WTC11 (cell line): ENCODE measurements at regions not wholly inside any gene's neighbourhood (a gene's known extent, or its start where the extent isn't known, plus 50 kb on each side); places are given as distances from the start of the nearest gene placed in this dataset.

Source experiments
- ATAC-seq: fragments of 200-7000 bp; cut with Tn5 transposase; 2 replicates; pipeline ENCODE4 v1.10.0; 2021; ENCODE audit warnings: mild to moderate bottlenecking, moderate library complexity
- CTCF ChIA-PET: fragments of 300-600 bp; sonication (Branson Sonifier 250); formaldehyde crosslinking; loops from one replicate; lab custom pipeline; 2021; ENCODE audit warnings: antibody characterized with exemption; lab: Charles Lee
- POLR2A ChIA-PET: fragments of 350-600 bp; sonication (Branson Sonifier 250); formaldehyde crosslinking; loops from one replicate; lab custom pipeline; 2021; ENCODE audit warnings: antibody characterized with exemption; lab: Charles Lee
- DNase-seq: peaks from one replicate; pipeline ENCODE4 v3.0.0; 2021; ENCODE audit warnings: low spot score
- H3K27ac Mint-ChIP-seq: 2 replicates; pipeline ENCODE4 v1.8.0; 2021; ENCODE audit warnings: mixed read lengths
- H3K27me3 Mint-ChIP-seq: 2 replicates; pipeline ENCODE4 v1.8.0; 2021; ENCODE audit warnings: low read depth, mild to moderate bottlenecking, moderate library complexity, mixed read lengths
- H3K36me3 Mint-ChIP-seq: 2 replicates; pipeline ENCODE4 v1.8.0; 2021; ENCODE audit warnings: mixed read lengths
- H3K4me1 Mint-ChIP-seq: 2 replicates; pipeline ENCODE4 v1.8.0; 2022; ENCODE audit warnings: mixed read lengths
- H3K4me3 Mint-ChIP-seq: 2 replicates; pipeline ENCODE4 v1.8.0; 2021; ENCODE audit warnings: mild to moderate bottlenecking, moderate library complexity, mixed read lengths
- H3K9me3 Mint-ChIP-seq: 2 replicates; pipeline ENCODE4 v1.8.0; 2021; ENCODE audit warnings: mixed read lengths
- CREB1 ChIP-seq: sonication (generic); formaldehyde crosslinking; IDR thresholded peaks from 2 replicates; pipeline ENCODE4 v1.8.0; 2023; ENCODE audit warnings: mild to moderate bottlenecking, missing genetic modification reagents
- EMX1 ChIP-seq: fragments of 250-450 bp; sonication (Bioruptor Pico); IDR thresholded peaks from 2 replicates; pipeline ENCODE4 v1.8.0; 2021; ENCODE audit warnings: mild to moderate bottlenecking
- ESRRA ChIP-seq: sonication (generic); formaldehyde crosslinking; IDR thresholded peaks from 2 replicates; pipeline ENCODE4 v1.8.1; 2022; ENCODE audit warnings: mild to moderate bottlenecking, missing genetic modification reagents, borderline replicate concordance
- GABPB1 ChIP-seq: sonication (generic); formaldehyde crosslinking; IDR thresholded peaks from 2 replicates; pipeline ENCODE4 v1.8.1; 2023; ENCODE audit warnings: mild to moderate bottlenecking, missing genetic modification reagents
- HMGA2 ChIP-seq: fragments of 250-450 bp; sonication (Bioruptor Pico); IDR thresholded peaks from 2 replicates; pipeline ENCODE4 v1.4.0; 2021; ENCODE audit warnings: mild to moderate bottlenecking, moderate library complexity
- MXD4 ChIP-seq: fragments of 250-450 bp; sonication (Bioruptor Pico); IDR thresholded peaks from 2 replicates; pipeline ENCODE4 v1.8.0; 2021; ENCODE audit warnings: mild to moderate bottlenecking, moderate library complexity, borderline replicate concordance
- NFATC4 ChIP-seq: fragments of 250-450 bp; sonication (Bioruptor Pico); IDR thresholded peaks from 2 replicates; pipeline ENCODE4 v1.9.0; 2021; ENCODE audit warnings: mild to moderate bottlenecking
- NFYB ChIP-seq: sonication (generic); formaldehyde crosslinking; conservative IDR thresholded peaks from 2 replicates; pipeline ENCODE4 v1.8.0; 2022; ENCODE audit warnings: low read depth, missing genetic modification reagents
- PRRX2 ChIP-seq: fragments of 250-450 bp; sonication (Bioruptor Pico); IDR thresholded peaks from 2 replicates; pipeline ENCODE4 v1.8.0; 2021; ENCODE audit warnings: mild to moderate bottlenecking
- SMAD4 ChIP-seq: sonication (generic); formaldehyde crosslinking; IDR thresholded peaks from 2 replicates; pipeline ENCODE4 v1.8.0; 2022; ENCODE audit warnings: mild to moderate bottlenecking, missing genetic modification reagents
- SP1 ChIP-seq: sonication (generic); formaldehyde crosslinking; conservative IDR thresholded peaks from 2 replicates; pipeline ENCODE4 v1.8.1; 2022; ENCODE audit warnings: missing genetic modification reagents
- TEAD1 ChIP-seq: sonication (generic); formaldehyde crosslinking; IDR thresholded peaks from 2 replicates; pipeline ENCODE4 v1.8.0; 2022; ENCODE audit warnings: mild to moderate bottlenecking, missing genetic modification reagents
- TEAD4 ChIP-seq: sonication (generic); formaldehyde crosslinking; IDR thresholded peaks from 2 replicates; pipeline ENCODE4 v1.8.0; 2022; ENCODE audit warnings: mild to moderate bottlenecking, missing genetic modification reagents
- ZNF138 ChIP-seq: sonication (generic); formaldehyde crosslinking; conservative IDR thresholded peaks from 2 replicates; pipeline ENCODE4 v1.8.1; 2022; ENCODE audit warnings: mild to moderate bottlenecking, moderate library complexity, missing genetic modification reagents
- ZNF671 ChIP-seq: fragments of 250-450 bp; sonication (Bioruptor Pico); IDR thresholded peaks from 2 replicates; pipeline ENCODE4 v1.8.0; 2021; ENCODE audit warnings: mild to moderate bottlenecking
- TF ChIP-seq, protein P1 (sequence below): sonication (generic); formaldehyde crosslinking; IDR thresholded peaks from 2 replicates; pipeline ENCODE4 v1.8.1; 2023; ENCODE audit warnings: mild to moderate bottlenecking, missing genetic modification reagents, moderate library complexity
- TF ChIP-seq, protein P2 (sequence below): sonication (generic); formaldehyde crosslinking; IDR thresholded peaks from 2 replicates; pipeline ENCODE4 v1.8.0; 2023; ENCODE audit warnings: mild to moderate bottlenecking, missing genetic modification reagents
- TF ChIP-seq, protein P3 (sequence below): sonication (generic); formaldehyde crosslinking; IDR thresholded peaks from 2 replicates; pipeline ENCODE4 v1.8.0; 2023; ENCODE audit warnings: missing genetic modification reagents
- TF ChIP-seq, protein P4 (sequence below): sonication (generic); formaldehyde crosslinking; IDR thresholded peaks from 2 replicates; pipeline ENCODE4 v1.8.1; 2022; ENCODE audit warnings: missing genetic modification reagents, borderline replicate concordance
- TF ChIP-seq, protein P5 (sequence below): sonication (generic); formaldehyde crosslinking; IDR thresholded peaks from 2 replicates; pipeline ENCODE4 v1.8.0; 2022; ENCODE audit warnings: mild to moderate bottlenecking, missing genetic modification reagents
- TF ChIP-seq, protein P6 (sequence below): fragments of 250-450 bp; sonication (Bioruptor Pico); IDR thresholded peaks from 2 replicates; pipeline ENCODE4 v1.9.0; 2021; ENCODE audit warnings: mild to moderate bottlenecking
- TF ChIP-seq, protein P7 (sequence below): sonication (generic); formaldehyde crosslinking; IDR thresholded peaks from 2 replicates; pipeline ENCODE4 v1.8.0; 2023; ENCODE audit warnings: missing genetic modification reagents, mild to moderate bottlenecking, borderline replicate concordance

DNA sequence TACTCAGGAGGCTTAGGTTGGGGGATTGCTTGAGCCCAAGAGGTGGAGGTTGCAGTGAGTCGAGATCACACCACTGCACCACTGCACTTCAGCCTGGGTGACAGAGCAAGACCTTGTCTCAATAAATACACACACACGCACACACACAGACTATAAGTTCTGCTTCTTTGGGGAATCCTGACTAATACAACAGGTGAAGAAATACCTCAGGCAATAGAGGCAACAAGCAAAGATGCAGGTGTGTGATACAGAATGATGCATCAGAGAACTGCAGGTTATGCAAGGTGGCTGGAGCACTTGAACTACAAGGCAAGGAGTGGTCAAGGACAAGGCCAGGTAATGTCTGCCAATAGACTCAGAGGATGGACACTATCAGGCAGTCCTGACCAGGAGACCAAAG, 117.6 kb upstream of the ZNF678 start:
- ATAC-seq (no peak), DNase-seq (no peak)
- peaks cover 4% of the 10 kb centered on the region for H3K4me1 Mint-ChIP-seq
- no peak overlapping the region for H3K27ac Mint-ChIP-seq
- no peaks in the 10 kb centered on the region for H3K36me3 Mint-ChIP-seq
- H3K4me3 Mint-ChIP-seq, result no peak overlapping the region
- no peak for TF ChIP-seq TEAD1 (CRISPR knock-in tag)
- no peak for TF ChIP-seq CREB1 (CRISPR knock-in tag)
- TF ChIP-seq NFYB, result no peak
- no peak for TF ChIP-seq TEAD4 (CRISPR knock-in tag)
- TF ChIP-seq ZNF138, result no peak
- TF ChIP-seq SP1, result no peak
- TF ChIP-seq, protein P1, sequence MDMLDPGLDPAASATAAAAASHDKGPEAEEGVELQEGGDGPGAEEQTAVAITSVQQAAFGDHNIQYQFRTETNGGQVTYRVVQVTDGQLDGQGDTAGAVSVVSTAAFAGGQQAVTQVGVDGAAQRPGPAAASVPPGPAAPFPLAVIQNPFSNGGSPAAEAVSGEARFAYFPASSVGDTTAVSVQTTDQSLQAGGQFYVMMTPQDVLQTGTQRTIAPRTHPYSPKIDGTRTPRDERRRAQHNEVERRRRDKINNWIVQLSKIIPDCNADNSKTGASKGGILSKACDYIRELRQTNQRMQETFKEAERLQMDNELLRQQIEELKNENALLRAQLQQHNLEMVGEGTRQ (CRISPR knock-in tag), result no peak
- TF ChIP-seq NFATC4 (CRISPR knock-in tag), result no peak
- TF ChIP-seq PRRX2 (CRISPR knock-in tag), result no peak
- CTCF ChIA-PET, result interaction anchor here (0.6 kb wide), 1 partner anchor 574 kb away, joined by 3 read pairs; no protein-coding TSS in a partner anchor
- peaks cover 10% of the 10 kb centered on the region for H3K9me3 Mint-ChIP-seq
- POLR2A ChIA-PET, result no interaction called here
- 0 out of 2 replicates have a peak, but pooled peaks cover 2% of the 10 kb centered on the region for H3K27me3 Mint-ChIP-seq

DNA sequence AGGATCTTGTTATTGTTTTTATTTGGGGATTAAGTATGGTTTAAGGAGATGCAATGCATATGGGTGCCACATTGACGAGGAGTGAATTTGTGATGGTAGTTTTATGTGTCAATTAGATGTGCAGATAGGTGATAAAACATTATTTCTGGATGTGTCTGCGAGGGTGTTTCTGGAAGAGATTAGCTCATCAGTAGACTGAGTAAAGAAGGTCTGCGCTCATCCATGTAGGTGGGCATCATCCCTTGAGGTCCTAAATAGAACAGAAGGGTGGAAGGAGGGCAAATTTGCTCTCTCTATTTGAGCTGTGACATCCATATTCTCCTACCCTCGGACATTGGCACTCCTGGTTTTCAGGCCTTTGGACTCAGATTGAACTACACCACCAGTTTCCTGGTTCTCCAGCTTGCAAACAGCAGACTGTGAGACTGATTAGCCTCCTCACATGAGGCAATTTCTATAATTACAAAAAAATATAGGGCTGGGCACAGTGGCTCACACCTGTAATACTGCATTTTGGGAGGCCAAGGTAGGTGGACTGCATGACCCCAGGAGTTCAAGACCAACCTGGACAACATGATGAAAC, 118.2 kb upstream of the ZNF678 start:
- TF ChIP-seq HMGA2 (CRISPR knock-in tag) (no peak), SMAD4 (CRISPR knock-in tag) (no peak), ESRRA (CRISPR knock-in tag) (no peak), PRRX2 (CRISPR knock-in tag) (no peak), ZNF671 (CRISPR knock-in tag) (no peak), MXD4 (CRISPR knock-in tag) (no peak), GABPB1 (CRISPR knock-in tag) (no peak), EMX1 (CRISPR knock-in tag) (no peak)
- TF ChIP-seq, protein P2, sequence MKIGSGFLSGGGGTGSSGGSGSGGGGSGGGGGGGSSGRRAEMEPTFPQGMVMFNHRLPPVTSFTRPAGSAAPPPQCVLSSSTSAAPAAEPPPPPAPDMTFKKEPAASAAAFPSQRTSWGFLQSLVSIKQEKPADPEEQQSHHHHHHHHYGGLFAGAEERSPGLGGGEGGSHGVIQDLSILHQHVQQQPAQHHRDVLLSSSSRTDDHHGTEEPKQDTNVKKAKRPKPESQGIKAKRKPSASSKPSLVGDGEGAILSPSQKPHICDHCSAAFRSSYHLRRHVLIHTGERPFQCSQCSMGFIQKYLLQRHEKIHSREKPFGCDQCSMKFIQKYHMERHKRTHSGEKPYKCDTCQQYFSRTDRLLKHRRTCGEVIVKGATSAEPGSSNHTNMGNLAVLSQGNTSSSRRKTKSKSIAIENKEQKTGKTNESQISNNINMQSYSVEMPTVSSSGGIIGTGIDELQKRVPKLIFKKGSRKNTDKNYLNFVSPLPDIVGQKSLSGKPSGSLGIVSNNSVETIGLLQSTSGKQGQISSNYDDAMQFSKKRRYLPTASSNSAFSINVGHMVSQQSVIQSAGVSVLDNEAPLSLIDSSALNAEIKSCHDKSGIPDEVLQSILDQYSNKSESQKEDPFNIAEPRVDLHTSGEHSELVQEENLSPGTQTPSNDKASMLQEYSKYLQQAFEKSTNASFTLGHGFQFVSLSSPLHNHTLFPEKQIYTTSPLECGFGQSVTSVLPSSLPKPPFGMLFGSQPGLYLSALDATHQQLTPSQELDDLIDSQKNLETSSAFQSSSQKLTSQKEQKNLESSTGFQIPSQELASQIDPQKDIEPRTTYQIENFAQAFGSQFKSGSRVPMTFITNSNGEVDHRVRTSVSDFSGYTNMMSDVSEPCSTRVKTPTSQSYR, result no peak
- TF ChIP-seq, protein P3, sequence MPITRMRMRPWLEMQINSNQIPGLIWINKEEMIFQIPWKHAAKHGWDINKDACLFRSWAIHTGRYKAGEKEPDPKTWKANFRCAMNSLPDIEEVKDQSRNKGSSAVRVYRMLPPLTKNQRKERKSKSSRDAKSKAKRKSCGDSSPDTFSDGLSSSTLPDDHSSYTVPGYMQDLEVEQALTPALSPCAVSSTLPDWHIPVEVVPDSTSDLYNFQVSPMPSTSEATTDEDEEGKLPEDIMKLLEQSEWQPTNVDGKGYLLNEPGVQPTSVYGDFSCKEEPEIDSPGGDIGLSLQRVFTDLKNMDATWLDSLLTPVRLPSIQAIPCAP (CRISPR knock-in tag), result no peak
- TF ChIP-seq, protein P4, sequence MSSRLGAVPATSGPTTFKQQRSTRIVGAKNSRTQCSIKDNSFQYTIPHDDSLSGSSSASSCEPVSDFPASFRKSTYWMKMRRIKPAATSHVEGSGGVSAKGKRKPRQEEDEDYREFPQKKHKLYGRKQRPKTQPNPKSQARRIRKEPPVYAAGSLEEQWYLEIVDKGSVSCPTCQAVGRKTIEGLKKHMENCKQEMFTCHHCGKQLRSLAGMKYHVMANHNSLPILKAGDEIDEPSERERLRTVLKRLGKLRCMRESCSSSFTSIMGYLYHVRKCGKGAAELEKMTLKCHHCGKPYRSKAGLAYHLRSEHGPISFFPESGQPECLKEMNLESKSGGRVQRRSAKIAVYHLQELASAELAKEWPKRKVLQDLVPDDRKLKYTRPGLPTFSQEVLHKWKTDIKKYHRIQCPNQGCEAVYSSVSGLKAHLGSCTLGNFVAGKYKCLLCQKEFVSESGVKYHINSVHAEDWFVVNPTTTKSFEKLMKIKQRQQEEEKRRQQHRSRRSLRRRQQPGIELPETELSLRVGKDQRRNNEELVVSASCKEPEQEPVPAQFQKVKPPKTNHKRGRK (CRISPR knock-in tag), result no peak
- TF ChIP-seq, protein P5, sequence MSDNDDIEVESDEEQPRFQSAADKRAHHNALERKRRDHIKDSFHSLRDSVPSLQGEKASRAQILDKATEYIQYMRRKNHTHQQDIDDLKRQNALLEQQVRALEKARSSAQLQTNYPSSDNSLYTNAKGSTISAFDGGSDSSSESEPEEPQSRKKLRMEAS, result no peak
- TF ChIP-seq, protein P6, sequence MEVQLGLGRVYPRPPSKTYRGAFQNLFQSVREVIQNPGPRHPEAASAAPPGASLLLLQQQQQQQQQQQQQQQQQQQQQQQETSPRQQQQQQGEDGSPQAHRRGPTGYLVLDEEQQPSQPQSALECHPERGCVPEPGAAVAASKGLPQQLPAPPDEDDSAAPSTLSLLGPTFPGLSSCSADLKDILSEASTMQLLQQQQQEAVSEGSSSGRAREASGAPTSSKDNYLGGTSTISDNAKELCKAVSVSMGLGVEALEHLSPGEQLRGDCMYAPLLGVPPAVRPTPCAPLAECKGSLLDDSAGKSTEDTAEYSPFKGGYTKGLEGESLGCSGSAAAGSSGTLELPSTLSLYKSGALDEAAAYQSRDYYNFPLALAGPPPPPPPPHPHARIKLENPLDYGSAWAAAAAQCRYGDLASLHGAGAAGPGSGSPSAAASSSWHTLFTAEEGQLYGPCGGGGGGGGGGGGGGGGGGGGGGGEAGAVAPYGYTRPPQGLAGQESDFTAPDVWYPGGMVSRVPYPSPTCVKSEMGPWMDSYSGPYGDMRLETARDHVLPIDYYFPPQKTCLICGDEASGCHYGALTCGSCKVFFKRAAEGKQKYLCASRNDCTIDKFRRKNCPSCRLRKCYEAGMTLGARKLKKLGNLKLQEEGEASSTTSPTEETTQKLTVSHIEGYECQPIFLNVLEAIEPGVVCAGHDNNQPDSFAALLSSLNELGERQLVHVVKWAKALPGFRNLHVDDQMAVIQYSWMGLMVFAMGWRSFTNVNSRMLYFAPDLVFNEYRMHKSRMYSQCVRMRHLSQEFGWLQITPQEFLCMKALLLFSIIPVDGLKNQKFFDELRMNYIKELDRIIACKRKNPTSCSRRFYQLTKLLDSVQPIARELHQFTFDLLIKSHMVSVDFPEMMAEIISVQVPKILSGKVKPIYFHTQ (CRISPR knock-in tag), result no peak
- TF ChIP-seq, protein P7, sequence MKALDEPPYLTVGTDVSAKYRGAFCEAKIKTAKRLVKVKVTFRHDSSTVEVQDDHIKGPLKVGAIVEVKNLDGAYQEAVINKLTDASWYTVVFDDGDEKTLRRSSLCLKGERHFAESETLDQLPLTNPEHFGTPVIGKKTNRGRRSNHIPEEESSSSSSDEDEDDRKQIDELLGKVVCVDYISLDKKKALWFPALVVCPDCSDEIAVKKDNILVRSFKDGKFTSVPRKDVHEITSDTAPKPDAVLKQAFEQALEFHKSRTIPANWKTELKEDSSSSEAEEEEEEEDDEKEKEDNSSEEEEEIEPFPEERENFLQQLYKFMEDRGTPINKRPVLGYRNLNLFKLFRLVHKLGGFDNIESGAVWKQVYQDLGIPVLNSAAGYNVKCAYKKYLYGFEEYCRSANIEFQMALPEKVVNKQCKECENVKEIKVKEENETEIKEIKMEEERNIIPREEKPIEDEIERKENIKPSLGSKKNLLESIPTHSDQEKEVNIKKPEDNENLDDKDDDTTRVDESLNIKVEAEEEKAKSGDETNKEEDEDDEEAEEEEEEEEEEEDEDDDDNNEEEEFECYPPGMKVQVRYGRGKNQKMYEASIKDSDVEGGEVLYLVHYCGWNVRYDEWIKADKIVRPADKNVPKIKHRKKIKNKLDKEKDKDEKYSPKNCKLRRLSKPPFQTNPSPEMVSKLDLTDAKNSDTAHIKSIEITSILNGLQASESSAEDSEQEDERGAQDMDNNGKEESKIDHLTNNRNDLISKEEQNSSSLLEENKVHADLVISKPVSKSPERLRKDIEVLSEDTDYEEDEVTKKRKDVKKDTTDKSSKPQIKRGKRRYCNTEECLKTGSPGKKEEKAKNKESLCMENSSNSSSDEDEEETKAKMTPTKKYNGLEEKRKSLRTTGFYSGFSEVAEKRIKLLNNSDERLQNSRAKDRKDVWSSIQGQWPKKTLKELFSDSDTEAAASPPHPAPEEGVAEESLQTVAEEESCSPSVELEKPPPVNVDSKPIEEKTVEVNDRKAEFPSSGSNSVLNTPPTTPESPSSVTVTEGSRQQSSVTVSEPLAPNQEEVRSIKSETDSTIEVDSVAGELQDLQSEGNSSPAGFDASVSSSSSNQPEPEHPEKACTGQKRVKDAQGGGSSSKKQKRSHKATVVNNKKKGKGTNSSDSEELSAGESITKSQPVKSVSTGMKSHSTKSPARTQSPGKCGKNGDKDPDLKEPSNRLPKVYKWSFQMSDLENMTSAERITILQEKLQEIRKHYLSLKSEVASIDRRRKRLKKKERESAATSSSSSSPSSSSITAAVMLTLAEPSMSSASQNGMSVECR, result no peak
- TF ChIP-seq, all 79 proteins: peak for 0
- ChIA-PET POLR2A (no interaction called here), CTCF (interaction anchor here (0.6 kb wide), 1 partner anchor 574 kb away, joined by 3 read pairs; no protein-coding TSS in a partner anchor)
- Mint-ChIP-seq H3K36me3 (no peaks in the 10 kb centered on the region), H3K4me3 (no peak overlapping the region), H3K4me1 (peaks cover 4% of the 10 kb centered on the region), H3K27ac (no peak overlapping the region), H3K9me3 (peaks cover 10% of the 10 kb centered on the region), H3K27me3 (0 out of 2 replicates have a peak, but pooled peaks cover 2% of the 10 kb centered on the region)
- DNase-seq (no peak), ATAC-seq (no peak)
